ENCODE measurements at regions not wholly inside any gene's neighbourhood (a gene's known extent, or its start where the extent isn't known, plus 50 kb on each side); places are given as distances from the start of the nearest gene placed in this dataset.
"Not testable (repeated sequence)": the region's sequence is repeated elsewhere in the genome, so short reads cannot be mapped to it uniquely, and the experiment has no call there.

DNA sequence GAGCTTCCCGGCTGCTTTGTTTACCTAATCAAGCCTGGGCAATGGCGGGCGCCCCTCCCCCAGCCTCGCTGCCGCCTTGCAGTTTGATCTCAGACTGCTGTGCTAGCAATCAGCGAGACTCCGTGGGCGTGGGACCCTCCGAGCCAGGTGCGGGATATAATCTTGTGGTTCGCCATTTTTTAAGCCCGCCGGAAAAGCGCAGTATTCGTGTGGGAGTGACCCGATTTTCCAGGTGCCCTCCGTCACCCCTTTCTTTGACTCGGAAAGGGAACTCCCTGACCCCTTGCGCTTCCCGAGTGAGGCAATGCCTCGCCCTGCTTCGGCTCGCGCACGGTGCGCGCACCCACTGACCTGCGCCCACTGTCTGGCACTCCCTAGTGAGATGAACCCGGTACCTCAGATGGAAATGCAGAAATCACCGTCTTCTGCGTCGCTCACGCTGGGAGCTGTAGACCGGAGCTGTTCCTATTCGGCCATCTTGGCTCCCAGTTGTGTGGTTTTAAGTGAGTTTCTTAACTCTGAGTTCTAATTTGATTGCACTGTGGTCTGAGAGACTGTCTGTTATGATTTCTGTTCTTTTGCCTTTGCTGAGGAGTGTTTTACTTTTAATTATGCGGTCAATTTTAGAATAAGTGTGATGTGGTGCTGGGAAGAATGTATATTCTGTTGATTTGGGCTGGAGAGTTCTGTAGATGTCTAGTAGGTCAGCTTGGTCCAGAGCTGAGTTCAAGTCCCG, 71.9 kb downstream of the ADCYAP1 start:
- TF ChIP-seq, protein P1, sequence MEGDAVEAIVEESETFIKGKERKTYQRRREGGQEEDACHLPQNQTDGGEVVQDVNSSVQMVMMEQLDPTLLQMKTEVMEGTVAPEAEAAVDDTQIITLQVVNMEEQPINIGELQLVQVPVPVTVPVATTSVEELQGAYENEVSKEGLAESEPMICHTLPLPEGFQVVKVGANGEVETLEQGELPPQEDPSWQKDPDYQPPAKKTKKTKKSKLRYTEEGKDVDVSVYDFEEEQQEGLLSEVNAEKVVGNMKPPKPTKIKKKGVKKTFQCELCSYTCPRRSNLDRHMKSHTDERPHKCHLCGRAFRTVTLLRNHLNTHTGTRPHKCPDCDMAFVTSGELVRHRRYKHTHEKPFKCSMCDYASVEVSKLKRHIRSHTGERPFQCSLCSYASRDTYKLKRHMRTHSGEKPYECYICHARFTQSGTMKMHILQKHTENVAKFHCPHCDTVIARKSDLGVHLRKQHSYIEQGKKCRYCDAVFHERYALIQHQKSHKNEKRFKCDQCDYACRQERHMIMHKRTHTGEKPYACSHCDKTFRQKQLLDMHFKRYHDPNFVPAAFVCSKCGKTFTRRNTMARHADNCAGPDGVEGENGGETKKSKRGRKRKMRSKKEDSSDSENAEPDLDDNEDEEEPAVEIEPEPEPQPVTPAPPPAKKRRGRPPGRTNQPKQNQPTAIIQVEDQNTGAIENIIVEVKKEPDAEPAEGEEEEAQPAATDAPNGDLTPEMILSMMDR (IDR thresholded peaks at IDR 0.05; ENCODE audit: insufficient read depth, low read length) = not testable (repeated sequence)
- TF ChIP-seq SPI1 (IDR thresholded peaks at IDR 0.05; ENCODE audit: borderline replicate concordance, low read depth) = not testable (repeated sequence)

Data from HL-60 (cell line).